ENCODE measurements at regions not wholly inside any gene's neighbourhood (a gene's known extent, or its start where the extent isn't known, plus 50 kb on each side); places are given as distances from the start of the nearest gene placed in this dataset.
"Not testable (repeated sequence)": the region's sequence is repeated elsewhere in the genome, so short reads cannot be mapped to it uniquely, and the experiment has no call there.

DNA sequence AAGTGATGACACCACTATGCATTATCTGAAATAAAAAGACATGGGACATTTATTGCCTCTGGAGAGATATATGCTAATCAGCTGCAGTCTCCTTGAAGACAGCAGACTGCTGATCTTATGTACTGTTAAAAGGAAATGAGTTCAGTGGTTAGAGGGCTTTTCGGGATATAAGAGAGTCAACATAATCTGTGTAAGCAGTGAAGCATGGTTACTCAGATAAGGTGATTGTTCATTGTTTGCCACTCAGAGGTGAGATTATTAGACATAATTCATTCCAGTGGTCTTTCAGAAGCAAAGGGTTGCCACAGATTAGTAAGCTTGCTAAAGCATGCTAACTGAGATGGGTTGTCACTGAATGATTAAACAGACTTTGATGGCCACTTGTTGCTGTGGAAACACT, 1450.7 kb upstream of the ADGRB3 start:
- no peak for DNase-seq

DNA sequence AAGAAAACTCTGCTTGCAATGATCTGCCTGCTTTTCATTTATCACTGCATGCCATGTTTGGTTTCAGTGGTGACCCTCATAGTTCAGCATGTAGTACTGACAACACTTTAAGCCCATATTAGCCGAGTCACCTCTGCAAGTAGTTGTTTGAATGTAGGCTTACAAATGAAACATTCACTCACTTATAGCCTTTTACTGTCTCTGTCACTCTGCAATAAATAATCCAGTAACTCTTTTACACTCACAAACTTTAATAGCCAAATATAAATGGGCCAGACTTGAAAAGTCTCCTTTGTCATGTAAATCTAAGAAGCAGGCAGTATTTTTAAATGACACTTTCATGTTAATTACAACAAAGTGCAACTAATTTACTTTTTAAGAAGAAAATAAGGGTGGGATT, 1460.0 kb upstream of the ADGRB3 start:
- DNase-seq = no peak

DNA sequence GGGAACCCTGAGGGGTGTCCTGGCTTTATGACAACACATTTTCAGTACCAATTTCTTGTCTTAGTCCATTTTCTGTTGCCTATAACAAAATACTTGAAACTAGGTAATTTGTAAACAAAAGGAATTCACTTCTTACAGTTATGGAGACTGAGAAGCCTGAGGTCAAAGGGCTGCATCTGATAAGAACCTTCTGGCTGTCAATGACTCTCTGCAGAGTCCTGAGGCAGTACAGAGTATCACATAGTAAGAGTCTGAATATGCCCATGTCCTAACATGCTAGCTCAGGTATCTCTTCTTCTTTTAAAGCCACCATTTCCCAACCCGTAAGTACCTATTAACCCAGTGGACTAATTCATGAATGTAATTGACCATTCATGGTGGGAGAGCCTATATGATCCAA, 1458.6 kb upstream of the EYS start:
- DNase-seq = no peak

DNA sequence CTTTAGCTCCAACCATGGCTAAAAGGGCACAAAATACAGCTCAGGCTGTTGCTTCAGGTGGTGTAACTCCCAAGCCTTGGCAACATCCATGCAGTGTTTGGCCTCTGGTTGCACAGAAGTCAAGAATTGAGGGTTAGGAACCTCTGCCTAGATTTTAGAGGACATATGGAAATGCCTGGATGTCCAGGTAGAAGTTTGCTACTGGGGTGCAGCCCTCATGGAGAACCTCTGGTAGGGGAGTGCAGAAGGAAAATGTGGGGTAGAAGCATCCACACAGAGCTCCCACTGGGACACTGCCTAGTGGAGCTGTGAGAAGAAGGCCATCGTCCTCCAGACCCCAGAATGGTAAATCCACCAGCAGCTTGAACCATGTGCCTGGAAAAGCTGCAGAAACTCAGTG, 1453.8 kb upstream of the EYS start:
- no peak for DNase-seq

DNA sequence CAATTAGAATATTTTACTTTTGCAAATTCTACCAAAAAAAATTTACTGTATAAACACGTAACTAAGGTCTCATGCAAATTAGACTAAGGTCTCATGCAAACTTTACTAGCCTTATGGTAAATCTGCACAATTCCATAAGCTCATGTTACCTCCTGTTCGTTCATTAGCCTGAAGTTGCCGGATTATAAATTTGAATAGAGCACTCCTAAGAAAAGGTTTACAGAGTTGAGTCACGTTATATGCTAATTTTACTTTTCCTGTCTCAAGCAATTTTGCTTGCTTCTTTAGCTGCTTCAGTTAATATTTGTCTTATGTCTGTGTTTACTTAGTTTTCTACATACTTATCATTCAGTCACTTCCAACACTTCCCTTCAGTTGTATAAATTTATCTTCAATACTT, 1434.0 kb upstream of the EYS start:
- DNase-seq = no peak

DNA sequence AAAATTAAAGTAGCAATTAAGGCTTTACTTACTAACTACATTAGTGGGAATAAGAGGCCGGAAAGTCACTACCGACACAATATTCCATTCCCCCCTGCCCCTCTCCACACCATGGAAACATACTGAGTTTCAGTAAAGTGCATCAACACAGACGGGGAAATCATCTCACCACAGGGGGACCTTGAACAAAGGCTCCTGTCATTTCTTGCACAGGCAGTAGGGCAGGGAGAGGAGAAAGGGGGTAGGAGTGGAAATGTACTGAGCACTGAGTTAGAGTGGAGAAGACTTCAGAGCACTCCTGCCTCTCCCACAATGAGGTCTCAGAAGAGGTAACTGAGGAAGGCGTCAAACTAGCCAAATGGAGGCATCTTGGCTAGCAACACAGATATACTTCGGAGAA, 1426.9 kb upstream of the EYS start:
- no peak for DNase-seq

DNA sequence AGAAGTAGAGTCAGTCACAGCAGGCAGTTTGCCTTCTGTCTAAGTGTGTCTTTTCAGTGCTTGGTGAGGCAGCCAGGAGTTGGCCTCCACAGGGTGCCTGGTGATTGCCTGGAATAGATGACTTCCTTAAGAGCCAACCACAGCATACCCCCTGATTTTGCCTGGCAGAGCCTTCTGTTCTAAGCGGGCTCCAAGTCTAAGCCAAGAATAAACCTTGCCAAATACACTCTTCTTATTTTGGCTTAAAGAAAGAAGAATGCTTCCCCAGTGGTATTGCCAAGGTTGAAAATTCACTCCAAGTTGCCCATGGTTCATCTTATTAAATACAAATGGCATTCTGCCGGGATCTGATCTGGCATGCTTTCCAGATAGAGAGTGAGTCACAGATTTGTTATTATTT, 1424.8 kb upstream of the EYS start:
- DNase-seq = no peak

DNA sequence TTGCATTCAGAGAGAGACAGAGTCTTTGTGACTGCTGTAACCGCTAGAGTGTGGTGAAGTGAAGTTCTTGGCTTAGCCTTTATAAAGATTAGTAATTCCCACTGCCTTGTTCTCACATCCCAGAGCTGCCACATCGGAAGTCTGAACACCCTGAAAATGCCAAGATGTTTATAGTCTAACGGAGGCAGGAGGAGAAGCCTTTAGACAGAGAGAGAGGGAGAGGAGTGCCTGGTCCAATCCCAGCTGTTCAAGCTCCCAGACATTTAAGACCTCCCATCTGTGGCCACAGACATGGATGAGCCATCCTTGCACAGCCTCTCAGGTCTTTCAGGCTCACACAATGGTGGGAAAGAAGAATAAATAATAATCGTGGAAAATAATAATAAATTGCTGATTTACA, 1422.8 kb upstream of the EYS start:
- peak; percentile 0 for DNase-seq

DNA sequence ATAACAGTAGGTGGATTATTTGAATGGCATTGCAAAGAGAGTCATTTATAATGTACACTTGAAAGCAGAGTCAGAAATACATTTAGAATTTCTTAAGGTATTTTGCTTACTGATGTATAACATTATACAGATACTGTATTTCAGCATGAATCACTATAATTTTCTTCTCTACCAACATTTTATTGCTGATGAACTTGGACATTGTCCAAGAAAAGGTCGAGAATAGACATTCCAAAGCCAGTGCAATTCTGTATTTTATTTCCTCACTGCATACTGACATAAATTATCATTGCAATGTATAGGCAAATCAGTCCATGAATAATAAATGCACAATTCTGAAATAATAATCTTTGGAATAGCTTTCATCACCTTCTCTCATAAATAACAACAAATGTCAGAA, 1420.0 kb upstream of the EYS start:
- peak; percentile 51 for DNase-seq

DNA sequence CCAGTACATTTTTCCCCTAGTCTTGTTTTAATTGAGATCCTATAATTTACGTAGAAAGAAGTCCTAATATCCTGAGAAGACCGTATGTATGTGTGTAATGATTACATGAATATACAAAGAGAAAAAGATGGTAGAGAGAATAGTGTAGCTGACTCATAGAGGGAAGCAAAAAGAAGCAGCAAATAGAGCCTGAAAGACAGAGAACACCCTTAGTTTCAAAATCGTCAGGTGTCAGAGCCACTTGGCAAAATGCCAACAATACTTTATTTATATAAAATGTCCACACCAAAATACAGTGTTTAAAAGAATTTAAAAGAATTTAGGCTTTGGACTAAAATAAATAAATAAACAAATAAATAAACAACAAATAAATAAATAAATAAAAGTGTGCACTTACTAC, 1414.1 kb upstream of the EYS start:
- DNase-seq = no peak

DNA sequence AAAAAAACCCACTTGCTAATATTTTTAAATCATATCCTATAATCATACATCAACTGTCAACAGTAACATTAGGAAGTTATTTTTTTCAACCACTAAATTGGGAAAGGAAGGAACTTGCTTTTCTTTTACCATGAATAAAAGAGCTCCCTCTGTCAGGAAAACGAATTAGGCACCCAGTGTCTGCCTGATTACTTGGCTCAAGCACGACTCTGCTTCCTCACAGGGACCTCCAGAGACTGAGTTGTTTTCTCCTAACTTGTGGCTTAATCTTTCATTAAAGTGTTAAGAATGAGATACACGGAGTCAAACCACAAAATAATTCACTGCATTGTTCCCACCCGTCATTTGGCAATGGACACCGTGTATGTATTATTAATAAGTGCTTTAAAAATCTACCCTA, 1405.1 kb upstream of the EYS start:
- DNase-seq = peak; percentile 18

DNA sequence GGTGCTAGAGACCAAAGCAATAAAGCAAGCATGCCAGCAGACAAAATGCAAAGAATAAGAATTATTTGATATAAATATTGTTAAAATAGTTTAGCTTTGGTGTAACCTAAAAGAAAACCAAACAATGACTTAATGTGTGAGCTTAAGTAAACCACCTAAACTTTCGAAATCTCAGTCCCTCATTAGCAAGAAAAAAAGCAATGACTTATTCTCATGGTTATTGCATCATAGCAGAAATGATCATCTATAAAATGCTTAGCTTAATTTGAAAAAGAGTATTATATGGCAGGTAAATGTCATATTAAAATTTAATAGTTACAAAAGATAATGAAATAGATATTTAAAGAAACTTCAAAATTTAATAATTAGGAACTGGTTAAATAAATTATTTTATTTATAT, 1395.7 kb upstream of the EYS start:
- DNase-seq = no peak

DNA sequence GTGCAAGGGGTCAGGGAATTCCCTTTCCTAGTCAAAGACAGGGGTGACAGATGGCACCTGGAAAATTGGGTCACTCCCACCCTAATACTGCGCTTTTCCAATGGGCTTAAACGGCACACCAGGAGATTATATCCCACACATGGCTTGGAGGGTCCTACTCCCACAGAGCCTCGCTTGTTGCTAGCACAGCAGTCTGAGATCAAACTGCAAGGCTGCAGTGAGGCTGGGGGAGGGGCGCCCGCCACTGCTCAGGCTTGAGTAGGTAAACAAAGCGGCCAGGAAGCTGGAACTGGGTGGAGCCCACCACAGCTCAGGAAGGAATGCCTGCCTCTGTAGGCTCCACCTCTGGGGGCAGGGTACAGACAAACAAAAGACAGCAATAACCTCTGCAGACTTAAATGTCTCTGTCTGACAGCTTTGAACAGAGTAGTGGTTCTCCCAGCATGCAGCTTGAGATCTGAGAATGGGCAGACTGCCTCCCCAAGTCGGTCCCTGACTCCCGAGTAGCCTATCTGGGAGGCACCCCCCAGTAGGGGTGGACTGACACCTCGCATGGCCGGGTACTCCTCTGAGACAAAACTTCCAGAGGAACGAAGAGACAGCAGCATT, 1388.7 kb upstream of the EYS start:
- not testable (repeated sequence) for DNase-seq

DNA sequence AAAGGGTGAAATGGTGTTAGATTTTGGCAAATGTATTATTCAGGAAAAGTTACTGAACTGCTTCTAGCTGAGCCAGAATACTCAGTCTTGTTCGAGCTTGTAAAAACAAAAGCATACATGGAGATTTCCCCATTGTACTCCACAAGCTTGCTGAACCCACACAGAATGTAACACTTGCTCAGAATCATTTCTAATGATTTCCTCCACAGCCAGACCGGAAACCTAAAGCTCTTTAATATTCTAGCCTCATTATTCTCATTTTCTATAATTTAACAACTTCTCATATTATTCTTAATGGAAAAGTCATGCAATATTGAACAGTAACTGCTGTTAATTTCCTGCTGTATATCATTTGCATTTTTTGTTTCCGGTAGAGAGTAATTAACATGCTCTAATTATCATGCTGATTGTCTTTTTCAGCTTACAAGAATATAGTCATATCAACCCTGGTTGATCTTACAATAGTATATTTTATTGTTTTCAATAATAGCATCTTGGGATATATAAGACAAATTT, 1387.5 kb upstream of the EYS start:
- DNase-seq = no peak

DNA sequence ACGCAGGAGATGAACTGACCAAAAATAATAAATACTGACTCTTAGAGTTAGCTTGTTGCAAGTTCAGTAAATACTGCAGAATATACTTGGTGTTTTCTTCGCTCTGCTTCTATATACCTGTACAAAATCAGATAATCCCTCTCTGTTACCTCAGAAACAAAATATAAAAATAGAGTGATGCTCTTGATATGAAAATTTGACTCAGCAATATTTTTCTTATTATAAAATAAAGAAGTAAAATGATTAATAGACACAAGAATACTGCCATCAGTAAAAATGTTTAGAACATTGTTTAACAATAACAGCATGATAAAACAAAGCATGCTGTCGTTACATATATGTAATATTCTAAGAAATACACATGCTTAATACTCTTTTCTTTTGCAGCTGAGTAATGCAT, 1366.9 kb upstream of the EYS start:
- no peak for DNase-seq

DNA sequence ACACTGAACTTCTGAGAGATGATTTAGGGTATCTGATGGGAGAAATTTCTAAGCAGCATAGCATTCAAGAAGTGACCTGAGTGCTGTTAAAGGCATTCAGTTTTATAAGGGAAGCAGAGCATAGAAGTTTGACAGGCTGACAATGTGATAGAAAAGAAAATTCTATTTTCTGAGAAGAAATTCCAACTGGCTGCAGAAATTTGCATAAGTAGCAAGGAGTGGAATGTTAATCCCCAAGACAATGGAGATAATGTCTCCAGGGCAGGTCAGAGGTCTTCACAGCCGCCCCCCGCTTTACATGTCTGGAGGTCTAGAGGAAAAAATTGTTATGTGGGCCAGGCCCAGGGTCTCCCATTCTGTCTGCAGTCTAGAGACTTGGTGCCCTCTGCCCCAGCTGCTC, 1361.8 kb upstream of the EYS start:
- no peak for DNase-seq

DNA sequence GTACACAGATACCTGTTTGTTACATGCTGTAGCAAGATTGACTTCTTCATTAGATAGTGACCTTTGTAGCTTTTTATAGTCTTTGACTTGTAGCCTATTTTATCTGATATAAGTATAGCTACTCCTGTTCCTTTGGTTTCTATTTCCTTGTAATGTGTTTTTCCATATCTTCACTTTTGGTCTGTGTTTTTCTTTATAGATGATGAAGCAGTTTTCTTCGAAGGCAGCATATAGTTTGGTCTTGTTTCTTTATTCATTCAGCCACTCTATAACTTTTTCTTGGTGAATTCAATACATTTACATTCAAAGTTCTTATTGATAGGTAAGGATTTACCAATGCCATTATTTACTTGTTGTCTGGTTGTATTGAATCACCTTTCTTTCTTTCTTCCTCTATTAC, 1357.3 kb upstream of the EYS start:
- no peak for DNase-seq

DNA sequence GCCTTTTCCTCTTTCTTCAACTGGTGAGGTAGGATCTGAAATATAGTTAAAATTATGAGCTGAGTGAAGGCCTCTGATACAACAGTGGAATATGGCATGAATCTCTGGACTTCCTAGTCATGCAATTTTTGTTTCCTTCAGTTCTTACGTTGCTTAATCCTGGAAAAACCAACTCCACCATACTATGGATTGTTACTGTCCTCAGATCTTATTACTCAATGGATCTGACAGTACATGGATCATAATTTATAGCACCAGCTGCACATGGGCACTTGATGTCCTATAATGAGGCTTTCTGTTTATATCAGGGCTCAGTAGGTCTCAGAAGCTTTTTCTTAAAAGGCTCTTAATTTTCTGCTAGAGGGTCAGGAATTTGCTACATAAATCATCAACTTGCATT, 1341.0 kb upstream of the EYS start:
- peak; percentile 30 for DNase-seq

DNA sequence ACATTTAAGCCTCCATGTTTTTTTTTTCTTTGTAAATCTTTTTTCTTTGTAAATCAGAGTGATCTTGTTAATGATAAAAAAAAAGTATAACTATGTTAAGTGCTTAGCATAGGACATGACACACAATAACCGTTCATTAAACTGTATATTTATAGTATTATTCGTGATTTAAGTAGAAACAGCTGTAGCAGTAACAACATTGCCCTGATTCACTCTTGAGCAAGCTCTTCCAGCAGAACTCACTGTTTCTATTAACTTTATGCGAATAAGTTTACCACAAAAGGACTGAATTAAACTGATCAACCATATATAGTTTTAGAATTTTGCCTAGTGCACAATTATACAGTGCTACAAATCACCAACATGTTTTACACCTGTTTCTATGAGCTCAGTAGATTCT, 1338.0 kb upstream of the EYS start:
- DNase-seq = peak; percentile 39

DNA sequence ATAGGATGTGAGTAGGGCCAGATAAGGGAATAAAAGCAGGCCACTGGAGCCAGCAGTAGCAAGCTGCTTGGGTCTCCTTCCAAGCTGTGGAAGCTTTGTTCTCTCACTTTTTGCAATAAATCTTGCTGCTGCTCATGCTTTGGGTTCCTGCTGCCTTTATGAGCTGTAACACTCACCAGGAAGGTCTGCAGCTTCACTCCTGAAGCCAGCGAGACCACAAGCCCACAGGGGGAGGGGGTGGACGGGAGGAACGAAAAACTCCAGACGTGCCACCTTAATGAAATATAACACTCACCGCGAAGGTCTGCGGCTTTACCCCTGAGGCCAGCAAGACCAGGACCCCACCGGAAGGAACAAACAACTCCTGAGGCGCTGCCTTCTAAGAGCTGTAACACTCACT, 1324.4 kb upstream of the EYS start:
- no peak for DNase-seq

DNA sequence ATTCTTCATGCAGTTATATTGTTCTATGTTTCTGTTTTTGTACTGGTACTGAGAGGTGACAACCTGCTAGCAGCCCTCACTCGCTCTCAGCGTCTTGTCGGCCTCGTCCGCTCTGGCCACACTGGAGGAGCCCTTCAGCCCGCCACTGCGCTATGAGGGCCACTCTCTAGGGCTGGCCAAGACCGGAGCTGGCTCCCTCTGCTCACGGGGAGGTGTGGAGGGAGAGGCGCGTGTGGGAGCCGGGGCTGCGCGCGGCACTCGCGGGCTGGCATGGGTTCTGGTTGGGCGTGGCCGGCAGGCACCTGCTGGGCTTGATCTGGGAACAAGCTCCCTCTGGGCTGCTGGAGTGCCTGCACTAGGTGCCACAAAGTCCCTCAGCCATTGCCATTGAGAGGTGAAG, 1323.8 kb upstream of the EYS start:
- no peak for DNase-seq

DNA sequence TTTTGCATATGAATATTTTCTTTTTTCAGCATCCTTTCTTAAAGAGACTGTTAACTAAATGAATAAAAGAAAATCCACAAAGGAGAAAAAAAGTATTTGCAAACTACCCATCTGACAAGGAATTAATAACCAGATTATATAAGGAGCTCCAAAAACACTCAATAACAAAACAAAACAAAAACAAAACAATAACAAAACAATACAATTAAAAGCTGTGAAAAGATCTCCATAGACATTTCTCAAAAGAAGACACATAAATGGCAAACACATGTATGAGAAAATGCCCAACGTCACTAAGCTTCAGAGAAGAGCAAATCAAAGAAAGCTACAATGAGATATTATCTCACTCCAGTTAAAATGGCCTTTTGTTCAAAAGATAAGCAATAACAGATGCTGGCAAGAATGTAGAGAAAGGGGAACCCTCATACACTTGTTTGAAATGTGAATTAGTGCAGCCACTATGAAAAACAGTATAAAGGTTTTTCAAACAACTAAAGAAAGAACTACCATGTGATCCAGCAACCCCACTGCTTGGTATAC, 1310.0 kb upstream of the EYS start:
- DNase-seq = no peak

DNA sequence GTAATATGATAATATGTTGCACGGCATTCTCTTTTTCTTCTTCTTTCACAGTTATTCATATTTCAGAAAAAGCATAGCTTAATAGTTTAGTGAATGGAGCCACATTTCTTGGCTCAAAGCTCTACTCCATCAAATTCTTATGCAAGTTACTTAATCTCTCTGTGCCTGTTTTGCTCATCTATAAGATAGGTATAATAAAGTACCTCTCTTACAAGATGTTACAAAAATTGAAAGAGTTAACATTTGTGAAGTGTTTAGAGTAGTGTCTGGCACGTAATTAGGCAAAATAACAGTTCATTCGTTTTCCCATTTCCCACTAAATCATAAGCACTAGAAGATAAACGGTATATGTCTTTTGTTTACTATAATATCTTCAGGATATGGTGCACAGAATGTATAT, 1304.4 kb upstream of the EYS start:
- no peak for DNase-seq

DNA sequence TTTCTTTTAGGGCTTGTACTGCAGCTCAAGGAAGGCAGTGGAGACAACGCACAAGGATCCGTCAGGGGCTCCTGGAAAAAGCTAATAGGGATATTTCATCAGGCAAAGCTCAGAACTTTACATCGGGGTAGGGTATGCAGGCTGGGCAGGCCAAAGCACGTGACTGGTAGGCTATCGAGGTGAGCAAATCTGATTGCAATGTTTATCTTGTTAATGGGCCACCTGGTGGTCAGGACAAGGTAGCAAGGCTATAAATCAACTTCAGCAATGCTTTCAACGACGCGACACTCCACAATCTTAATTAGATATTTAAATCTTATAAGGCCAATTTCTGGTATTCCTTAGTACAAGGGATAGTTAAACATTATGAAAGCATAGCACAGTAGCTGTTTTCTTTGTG, 1302.8 kb upstream of the EYS start:
- DNase-seq = no peak

DNA sequence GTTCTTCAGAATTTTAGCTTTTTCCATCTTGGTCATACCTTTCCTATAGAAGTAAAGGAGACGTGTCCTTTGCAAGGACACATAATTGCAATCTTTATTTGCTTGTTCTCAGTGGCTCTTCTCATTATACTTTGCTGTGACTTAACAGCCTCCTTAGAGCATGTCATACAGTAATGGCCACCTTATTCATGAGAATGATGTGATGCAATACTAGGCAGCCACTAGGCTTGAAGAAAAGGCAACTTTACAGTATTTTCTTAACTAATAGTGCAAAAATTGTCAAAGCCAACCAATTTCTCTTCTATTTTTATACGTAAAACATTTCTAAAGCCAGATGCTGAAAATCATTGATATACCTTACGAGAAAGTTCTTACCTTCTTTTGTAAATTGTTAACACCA, 1296.8 kb upstream of the EYS start:
- DNase-seq = no peak

All from fibroblast of skin of abdomen (primary cell).